Amygdala (tissue), 56 donors: ENCODE measurements at regions not wholly inside any gene's neighbourhood (a gene's known extent, or its start where the extent isn't known, plus 50 kb on each side); places are given as distances from the start of the nearest gene placed in this dataset.

Experiments
- DNase-seq, 56 donors: peaks; one replicate each; lab custom pipeline; 2025; lab: John Stamatoyannopoulos, UW

DNA sequence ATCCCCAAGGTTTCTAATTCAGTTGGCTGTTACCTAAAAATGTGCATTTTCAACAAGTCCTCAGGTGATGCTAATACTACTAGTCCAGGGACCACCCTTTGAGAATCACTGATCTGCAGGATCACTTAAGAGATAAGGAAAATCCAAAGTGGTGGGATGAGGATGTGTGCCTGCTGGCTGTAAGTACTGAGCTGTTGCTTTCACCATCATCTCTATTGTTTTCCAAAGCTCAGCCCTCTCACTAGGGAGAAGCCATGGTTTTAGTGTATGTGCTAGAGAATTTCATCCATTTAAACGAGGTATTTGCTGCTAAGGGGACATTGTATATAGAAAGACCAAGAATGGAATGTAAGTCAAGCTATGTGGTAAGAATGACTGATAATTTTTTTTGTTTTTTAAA is 202.3 kb downstream of the KIF21A start:
- DNase-seq, result no peak

DNA sequence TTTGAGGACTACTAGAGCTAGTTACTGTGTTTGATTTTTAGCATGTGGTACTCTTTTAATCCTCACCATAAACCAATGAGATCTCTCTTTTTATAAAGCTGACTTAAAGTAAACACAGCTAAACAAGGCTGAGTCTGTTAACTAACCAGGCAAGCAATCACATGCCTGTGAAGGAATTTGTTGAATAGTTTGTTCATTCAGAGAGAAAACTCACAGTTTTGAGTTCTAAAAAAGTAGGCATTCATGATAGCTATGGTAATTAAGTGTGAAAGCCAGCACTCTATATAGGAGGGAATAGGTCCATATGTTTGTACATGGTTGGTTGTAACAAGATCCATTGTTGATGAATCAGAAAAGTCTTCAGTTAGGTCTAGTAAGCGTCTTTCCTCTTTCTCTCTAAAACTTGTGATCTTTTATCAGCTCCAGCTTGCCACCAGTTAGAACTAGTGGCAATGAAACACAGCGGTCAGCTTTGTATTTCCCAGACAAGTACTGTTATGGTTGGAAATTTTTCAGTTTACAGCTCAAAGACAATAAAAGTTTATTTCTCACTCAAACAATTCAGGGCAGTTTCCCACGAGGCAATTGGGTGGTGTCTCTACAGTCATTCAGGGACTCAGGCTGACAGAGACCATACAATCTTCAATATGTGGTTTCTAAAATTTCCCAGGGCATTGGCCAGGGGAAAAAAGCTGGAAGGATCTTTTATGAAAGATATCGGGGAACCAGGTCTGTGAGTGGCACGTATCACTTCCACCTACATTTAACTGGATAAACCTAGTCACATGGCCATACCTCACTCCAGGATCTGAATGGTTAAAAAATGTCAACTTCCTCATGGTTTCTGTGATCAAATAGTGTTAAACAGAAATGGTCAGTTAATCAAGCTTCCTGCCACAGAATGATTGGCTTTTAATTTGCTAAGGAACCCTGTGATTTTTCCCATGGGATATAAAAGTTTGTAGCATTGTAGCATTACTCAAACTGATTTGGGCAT is 203.1 kb downstream of the KIF21A start:
- no peak for DNase-seq

DNA sequence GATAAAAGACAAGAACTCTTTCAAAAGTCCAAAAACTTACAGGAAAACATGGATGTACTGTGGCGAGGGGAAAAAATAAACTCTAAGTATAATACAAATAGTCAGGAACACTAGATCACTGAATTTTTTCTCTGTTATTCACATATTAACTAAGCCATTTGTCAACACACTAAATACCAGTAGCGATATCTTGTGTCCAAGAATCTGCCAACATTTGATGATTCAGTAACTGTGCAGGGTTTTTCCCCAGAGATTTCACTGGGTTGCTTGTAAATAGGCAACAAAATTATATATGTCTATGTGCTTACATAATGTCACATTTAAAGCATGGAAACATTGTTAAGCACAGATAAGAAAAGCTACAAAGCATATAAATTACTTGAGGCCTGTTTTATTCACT is 205.9 kb downstream of the KIF21A start:
- DNase-seq, result no peak

DNA sequence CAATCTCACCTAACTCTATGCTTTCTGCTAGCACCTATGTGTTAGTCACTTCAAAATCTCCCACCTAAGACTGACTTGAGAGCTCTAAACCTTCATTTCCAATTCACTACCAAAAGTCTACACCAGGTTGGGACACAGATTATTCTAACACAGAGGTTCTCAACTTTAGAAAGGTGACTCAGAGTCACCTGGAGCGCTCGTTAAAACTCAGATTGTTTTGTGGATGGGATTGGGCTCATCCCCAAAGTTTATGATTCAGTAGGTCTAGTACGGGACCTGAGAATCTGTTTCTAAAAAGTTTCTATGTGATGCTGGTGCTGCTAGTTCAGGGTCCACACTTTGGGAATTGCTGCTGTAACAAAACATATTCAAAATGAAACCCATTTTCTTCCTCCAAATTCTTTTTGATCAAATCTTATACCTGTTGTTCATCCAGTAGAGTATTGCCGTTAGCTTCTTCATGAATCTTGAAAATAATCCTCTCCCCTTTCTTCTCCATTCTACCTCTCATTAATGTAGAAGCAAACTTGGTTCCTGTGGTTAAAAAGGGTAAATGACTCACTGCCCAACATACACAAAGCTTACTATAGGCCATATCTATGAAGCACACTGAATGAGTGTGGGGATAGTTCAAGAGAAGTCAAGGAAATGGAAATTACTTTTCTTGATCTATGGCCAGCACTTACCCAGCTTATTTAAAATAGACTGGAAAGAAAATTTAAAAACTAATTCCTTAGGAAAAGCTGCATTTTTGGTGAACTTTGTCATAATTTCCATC is 206.7 kb downstream of the KIF21A start:
- DNase-seq, result no peak

DNA sequence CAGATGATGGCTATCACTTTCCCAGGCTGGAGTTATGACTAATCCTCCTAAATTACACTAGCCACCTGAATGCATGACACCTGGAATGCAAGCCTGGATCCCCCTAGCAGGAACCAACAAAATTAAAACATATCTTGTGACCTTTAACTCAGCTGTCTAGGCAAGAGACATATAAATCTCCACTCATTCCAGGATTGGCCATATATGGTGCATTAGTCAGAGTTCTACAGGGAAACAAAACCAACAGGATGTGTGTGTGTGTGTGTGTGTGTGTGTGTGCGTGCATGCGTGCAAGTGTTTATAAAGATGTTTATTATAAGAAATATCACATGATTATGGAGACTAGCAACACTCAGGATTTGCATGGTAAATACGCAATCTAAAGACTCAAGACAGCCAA is 212.8 kb downstream of the KIF21A start:
- no peak for DNase-seq

DNA sequence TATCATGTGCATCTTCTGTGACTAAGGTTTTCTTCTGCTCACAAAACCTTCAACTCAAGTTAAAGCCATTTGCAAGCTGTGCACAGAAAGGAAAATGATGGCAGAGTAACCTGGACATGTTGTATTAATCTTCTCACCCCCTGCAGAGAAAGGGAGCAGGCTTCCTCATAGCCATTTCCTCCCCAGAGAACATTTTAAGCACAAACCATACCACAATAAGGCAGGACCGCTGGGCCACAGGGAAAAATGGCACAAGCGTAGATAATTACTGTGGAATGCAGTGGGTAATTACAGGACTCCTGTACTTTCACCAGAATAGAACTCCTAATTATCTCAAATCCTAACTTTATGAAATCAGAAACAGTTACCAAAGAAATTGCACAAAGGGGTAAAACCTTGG is 215.7 kb downstream of the KIF21A start:
- DNase-seq, result no peak

DNA sequence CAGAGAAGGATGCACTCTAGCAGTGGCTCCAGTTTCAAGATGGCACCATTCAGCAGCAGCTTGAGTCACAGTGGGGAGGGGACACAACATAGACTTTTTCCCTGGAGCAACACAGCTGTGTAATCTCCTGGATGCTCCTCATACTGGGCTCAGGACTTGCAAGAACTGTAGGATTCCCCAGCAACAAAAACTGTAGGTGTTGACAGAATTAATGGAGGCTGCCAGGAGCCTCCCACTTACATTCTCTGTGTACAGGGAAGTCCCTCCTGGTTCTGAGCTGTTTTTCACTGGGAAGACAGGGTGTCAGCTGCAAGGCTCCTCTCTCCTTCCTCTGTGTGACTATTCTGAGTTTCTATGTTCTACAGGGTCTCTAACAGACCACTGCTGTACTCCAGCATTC is 217.9 kb downstream of the KIF21A start:
- no peak for DNase-seq

DNA sequence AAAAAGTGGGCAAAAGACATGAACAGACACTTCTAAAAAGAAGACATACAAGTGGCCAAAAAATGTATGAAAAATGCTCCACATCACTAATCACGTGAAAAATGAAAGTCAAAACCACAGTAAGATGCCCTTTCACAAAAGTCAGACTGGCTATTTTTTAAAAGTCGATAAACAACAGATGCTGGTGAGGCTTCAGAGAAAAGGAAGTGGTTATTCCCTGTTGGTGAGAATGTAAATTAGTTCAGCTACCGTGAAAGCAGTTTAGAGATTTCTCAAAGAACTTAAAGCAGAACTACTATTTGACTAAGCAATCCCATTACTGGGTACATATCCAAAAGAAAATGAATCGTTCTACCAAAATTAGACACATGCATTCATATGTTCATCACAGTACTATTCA is 237.0 kb downstream of the KIF21A start:
- DNase-seq, result no peak

DNA sequence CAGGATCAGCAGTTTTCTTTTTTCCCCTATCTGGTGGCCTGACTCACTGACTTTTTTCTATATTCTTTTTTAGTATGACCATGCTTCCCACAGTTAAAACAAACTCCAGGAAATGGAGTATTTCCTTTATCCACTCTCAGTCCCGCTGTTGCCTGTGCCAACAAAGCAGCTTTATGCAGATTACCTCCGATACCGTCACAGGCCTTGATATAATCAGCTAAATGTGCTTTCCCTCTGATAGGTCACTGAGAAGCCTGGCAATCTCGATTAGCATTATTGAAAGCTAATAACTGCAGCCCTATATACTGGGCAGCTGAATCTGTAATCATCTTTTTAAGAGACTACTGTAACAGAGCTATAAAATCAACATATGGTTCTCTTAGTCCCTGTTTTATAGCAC is 243.6 kb downstream of the KIF21A start:
- DNase-seq, result no peak

DNA sequence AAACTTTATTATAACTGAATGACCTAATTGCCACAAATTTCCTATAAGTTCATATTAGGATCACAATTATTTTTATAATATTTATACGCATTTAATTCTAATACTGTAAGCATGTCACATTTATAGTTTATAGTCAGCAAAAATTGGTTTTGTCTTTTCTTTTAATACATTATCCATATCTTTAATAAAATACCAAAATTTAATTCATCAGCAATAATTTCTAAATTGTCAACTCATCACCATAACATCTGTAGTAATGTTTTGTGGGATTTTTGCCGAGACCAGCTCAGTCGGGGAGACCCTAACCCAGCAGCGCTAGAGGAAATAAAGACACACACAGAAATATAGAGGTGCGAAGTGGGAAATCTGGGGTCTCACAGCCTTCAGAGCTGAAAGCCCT is 254.2 kb downstream of the KIF21A start:
- no peak for DNase-seq

DNA sequence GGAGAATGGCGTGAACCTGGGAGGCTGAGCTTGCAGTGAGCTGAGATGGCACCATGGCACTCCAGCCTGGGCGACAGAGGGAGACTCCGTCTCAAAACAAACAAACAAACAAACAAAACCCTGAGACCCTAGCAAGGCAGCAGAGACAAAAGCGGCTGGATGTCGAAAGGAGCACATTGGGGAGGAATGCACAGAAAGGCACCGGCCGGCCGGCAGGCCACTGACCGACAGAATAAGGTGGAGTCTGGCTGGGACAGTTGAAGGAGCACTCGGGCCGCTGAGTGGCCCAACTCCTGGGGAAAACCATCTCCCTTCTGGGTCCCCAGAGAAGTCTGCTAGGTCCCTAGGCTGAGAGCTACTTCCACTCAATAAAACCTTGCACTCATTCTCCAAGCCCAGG is 256.2 kb downstream of the KIF21A start:
- DNase-seq, result no peak

DNA sequence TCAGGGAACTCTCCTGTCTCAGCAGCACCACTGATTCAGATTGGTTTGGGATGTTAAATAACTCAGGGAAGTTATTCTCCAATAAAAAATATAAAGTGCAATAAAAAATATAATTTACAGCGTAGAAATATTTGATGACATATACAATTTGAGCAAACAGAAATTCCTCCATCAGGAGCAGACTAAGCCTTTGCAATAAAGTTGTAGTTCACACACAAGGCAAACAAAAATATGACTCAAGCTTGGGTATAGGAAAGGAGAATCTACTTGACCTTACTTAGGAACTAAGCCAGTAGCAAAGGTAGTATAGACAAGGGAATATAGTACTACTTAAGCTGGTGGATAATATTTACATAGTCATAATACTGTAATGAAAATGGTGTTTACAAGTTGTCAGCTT is 264.1 kb downstream of the KIF21A start:
- DNase-seq, result no peak

DNA sequence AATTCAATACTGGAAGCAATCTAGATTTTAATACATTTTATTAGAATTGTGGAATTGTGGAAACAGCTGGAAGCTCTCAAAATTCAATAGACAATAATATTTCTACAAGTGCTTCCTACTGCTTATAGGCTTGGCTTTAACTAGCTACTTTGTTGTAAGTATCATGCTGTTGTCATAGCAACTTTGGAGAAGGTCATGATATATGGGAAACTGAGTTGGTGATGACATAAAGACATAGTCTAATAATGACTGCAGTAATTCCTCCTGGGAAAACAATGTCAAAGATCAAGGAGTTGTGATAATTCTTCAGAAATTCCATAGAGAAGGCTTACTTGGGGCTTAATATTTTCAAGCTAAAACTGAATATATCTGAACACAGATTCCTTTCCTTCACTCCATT is 266.6 kb downstream of the KIF21A start:
- DNase-seq, result no peak

DNA sequence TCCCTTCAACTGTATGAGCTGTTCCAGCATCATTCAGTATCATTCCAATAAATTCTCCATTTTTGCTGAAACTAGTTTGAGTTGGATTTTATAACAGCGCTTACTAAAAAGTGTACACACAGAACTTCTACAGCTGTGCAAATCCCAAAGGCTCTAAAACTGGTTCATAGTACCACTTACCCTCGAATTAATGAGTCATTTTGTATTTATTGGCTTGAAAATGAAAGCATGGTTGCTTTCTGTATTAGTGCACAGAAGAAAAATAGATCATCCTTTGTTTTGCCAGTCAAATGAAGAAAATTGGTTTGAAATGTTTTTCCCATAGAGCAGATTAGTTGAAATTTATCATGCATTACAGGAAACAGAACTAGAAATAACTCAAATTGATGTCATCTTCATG is 268.3 kb upstream of the CPNE8 start:
- DNase-seq, result no peak

DNA sequence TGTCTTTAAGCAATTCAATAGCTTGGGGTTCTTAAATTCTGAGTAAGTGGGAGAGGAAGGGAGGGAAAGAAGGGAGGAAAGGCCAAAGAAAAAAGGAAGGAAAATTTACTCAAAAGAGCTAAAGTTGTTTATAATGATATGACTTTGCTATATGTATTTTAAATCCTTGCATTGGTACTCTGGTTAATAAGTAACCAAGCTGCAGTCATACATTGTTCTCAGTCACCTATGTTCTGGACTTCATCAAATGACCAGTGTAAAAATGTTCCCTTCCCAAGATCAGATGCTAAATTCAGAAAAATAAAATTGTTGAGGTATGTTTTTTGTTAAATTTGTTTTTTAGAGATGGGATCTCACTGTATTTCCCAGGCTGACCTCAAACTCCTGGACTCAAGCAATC is 259.9 kb upstream of the CPNE8 start:
- no peak for DNase-seq

DNA sequence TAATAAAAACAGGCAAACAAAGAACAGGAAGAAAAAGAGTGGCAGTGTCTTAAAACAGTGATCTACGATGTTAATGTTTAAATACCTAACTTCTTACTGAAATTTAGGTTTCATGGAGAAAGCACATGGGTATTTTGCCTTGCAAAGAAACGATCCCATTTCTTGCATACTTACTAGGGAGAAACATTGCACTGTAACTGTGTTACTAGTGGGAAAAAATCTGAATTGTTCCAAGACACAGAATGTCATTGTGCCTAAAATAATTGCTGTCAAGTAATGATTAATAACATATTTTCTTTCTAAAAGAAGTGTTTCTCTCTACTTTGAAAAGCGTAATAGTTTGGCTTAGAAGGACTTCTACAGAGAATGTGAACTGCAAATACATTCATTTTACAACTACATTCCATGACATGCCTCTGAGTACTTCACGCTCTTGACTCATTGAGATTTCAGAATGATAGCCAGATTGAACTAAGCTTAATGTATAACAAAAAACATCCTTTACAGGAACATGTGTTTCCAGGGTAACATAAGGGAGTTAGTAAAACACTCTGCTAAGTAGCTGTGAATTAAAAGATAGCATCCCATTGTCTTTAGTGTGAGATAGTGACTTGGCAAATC is 256.2 kb upstream of the CPNE8 start:
- no peak for DNase-seq

DNA sequence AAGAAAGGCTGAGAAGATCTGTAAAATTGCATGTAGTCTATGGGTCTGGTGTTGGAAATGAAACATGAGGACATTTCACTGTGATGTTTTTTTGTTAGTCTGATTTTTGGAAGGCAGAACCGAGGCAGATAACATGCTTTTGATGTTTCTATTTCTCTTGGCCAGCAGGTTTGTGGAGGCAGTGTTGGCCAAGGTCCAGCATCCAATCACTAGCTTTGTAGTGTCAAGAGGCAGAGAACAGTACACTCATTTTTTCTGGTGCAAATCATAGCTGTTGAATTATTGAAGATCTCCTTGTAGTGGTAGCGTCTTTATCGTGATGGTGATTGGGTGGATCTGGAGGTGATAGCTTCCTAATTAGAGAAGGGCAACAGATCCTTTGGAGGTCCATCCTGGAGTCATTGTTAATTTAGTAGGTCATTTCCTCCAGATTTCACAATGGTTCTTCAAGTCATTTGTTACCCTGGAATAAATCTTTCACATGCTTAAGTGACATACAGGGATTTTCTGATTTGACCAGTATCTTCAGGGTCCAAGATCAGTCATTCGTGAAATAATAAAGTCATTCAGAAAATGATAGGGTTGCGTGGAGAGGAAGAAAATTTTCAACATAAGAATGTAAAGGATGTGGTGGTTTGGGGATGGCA is 252.4 kb upstream of the CPNE8 start:
- DNase-seq, result peak in 10 of 56 donors; percentile 1 to 41 (median 8)

DNA sequence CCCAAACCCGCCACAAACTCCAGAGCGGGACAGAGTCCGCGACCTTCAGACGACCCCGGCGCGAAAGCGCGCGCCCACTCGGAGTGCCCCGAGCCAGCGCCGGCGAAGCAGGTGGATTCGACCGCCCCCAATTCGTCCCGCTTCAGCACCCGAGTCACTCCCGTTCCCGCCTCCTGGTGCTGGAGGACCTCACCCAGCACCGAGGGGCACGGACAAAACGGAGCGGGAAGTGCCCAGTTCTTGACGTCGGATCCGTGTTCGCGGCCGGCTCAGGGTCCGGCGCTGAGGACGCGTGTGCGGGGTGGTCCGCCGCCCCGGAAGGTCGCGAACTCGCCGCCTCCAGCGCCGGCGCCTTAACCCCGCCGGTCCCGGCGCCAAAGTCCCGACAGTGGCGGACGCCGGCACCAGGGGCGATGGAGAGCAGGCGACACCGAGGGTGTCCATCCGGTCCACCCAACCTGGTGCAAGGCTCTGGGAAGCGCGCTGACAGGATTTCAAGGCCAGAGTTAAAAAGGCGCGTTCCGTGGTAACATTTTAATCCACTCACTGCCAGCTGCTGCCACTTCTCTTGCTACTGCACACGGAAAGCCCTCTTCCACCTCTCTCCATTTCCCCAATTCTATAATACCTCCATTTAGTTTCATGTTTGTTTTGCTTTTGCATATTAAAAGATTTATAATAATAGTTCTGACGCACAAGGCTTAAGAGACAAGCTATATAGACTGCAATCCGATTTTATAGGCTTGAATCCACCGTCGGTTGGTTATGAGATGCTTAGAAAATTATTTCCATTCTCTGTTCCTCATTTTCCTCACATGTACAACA is 240.0 kb upstream of the CPNE8 start:
- peak in 36 of 56 donors; percentile 8 to 73 (median 25) for DNase-seq

DNA sequence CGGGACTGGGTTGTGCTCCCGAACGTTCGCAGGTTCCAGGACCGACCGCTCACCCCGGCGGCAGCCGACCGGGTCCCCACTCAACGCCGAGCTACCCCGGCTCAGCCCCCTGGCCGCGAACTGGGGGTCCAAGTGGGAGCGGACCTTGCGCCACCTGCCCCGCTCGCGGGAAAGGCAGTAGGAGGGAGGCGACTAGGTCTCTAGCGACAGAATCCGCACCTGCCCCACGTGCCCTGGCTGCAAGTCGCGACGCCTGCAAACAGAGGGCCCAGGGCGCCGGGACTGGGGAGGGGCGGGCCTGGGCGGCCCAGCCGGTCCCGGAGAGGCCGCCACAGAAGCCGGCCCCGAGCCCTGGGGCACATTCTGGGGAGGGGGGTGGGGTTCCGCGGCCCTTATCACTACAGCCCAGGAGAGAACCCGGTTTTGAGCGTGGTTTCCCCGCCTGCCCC is 239.2 kb upstream of the CPNE8 start:
- peak in 3 of 56 donors; percentile 10 to 32 (median 19) for DNase-seq

DNA sequence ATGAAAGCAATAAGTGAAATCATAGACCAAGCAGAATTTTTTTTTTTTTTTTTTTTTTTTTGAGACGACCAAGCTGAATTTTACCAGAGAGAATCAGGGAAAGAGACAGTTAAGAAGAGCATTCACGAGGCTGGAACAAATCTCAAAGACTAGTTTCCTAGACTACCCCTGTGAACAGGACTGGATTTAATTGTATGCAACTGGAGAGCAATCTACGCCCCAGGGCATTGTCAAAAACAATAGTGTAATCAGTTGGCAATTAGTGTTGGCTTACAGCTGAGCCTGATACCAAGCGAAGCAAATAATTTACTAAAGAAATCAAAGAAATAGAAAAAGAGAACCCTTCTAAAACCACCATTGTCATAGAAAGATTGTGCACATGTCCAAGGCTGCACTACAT is 232.9 kb upstream of the CPNE8 start:
- no peak for DNase-seq
